GM21825 (cell line): ENCODE measurements at regions not wholly inside any gene's neighbourhood (a gene's known extent, or its start where the extent isn't known, plus 50 kb on each side); places are given as distances from the start of the nearest gene placed in this dataset.

Source experiments
- ATAC-seq: cut with Tn5 transposase; IDR thresholded peaks from one replicate; pipeline ENCODE4 v1.9.1; 2021; ENCODE audit warnings: mild to moderate bottlenecking, moderate library complexity; ENCODE audit not compliant: unreplicated experiment

GRCh38 chr3:74564560-74564959 lies 49.9 kb downstream of the CNTN3 start:
- no peak for ATAC-seq

GRCh38 chr3:74562558-74563269 lies 51.7 kb downstream of the CNTN3 start:
- ATAC-seq = no peak

- ATAC-seq = no peak
Observed at GRCh38 chr3:74561881-74562280, 52.6 kb downstream of the CNTN3 start.

GRCh38 chr3:74559261-74559660 lies 55.2 kb downstream of the CNTN3 start:
- ATAC-seq = no peak

GRCh38 chr3:74550686-74551085 lies 63.8 kb downstream of the CNTN3 start:
- no peak for ATAC-seq

- ATAC-seq = no peak
Observed at GRCh38 chr3:74546426-74546825, 68.0 kb downstream of the CNTN3 start.

- no peak for ATAC-seq
Observed at GRCh38 chr3:74542441-74542840, 72.0 kb downstream of the CNTN3 start.

- ATAC-seq = no peak
Observed at GRCh38 chr3:74539876-74540275, 74.6 kb downstream of the CNTN3 start.

GRCh38 chr3:74538669-74539068 lies 75.8 kb downstream of the CNTN3 start:
- ATAC-seq = no peak

- no peak for ATAC-seq
Observed at GRCh38 chr3:74537857-74538256, 76.6 kb downstream of the CNTN3 start.

GRCh38 chr3:74537164-74537563 lies 77.3 kb downstream of the CNTN3 start:
- no peak for ATAC-seq

- ATAC-seq = no peak
Observed at GRCh38 chr3:74535281-74535680, 79.2 kb downstream of the CNTN3 start.

- ATAC-seq = no peak
Observed at GRCh38 chr3:74534611-74535010, 79.8 kb downstream of the CNTN3 start.

- no peak for ATAC-seq
Observed at GRCh38 chr3:74532446-74532845, 82.0 kb downstream of the CNTN3 start.

GRCh38 chr3:74531491-74531890 lies 83.0 kb downstream of the CNTN3 start:
- no peak for ATAC-seq

- ATAC-seq = no peak
Observed at GRCh38 chr3:74529145-74529544, 85.3 kb downstream of the CNTN3 start.

- no peak for ATAC-seq
Observed at GRCh38 chr3:74527566-74527965, 86.9 kb downstream of the CNTN3 start.

- ATAC-seq = no peak
Observed at GRCh38 chr3:74523811-74524210, 90.6 kb downstream of the CNTN3 start.

- ATAC-seq = no peak
Observed at GRCh38 chr3:74520895-74521294, 93.6 kb downstream of the CNTN3 start.

- ATAC-seq = no peak
Observed at GRCh38 chr3:74518610-74519009, 95.8 kb downstream of the CNTN3 start.

GRCh38 chr3:74516019-74516418 lies 98.4 kb downstream of the CNTN3 start:
- no peak for ATAC-seq

- ATAC-seq = no peak
Observed at GRCh38 chr3:74515451-74515850, 99.0 kb downstream of the CNTN3 start.

- ATAC-seq = no peak
Observed at GRCh38 chr3:74511078-74511477, 103.4 kb downstream of the CNTN3 start.
